WTC11 (cell line): ENCODE measurements at regions not wholly inside any gene's neighbourhood (a gene's known extent, or its start where the extent isn't known, plus 50 kb on each side); places are given as distances from the start of the nearest gene placed in this dataset.

Experiments
- ATAC-seq: fragments of 200-7000 bp; cut with Tn5 transposase; 2 replicates; pipeline ENCODE4 v1.10.0; 2021; ENCODE audit warnings: mild to moderate bottlenecking, moderate library complexity
- CTCF ChIA-PET: fragments of 300-600 bp; sonication (Branson Sonifier 250); formaldehyde crosslinking; loops from one replicate; lab custom pipeline; 2021; ENCODE audit warnings: antibody characterized with exemption; lab: Charles Lee
- POLR2A ChIA-PET: fragments of 350-600 bp; sonication (Branson Sonifier 250); formaldehyde crosslinking; loops from one replicate; lab custom pipeline; 2021; ENCODE audit warnings: antibody characterized with exemption; lab: Charles Lee
- DNase-seq: peaks from one replicate; pipeline ENCODE4 v3.0.0; 2021; ENCODE audit warnings: low spot score
- H3K27ac Mint-ChIP-seq: 2 replicates; pipeline ENCODE4 v1.8.0; 2021; ENCODE audit warnings: mixed read lengths
- H3K27me3 Mint-ChIP-seq: 2 replicates; pipeline ENCODE4 v1.8.0; 2021; ENCODE audit warnings: low read depth, mild to moderate bottlenecking, moderate library complexity, mixed read lengths
- H3K36me3 Mint-ChIP-seq: 2 replicates; pipeline ENCODE4 v1.8.0; 2021; ENCODE audit warnings: mixed read lengths
- H3K4me1 Mint-ChIP-seq: 2 replicates; pipeline ENCODE4 v1.8.0; 2022; ENCODE audit warnings: mixed read lengths
- H3K4me3 Mint-ChIP-seq: 2 replicates; pipeline ENCODE4 v1.8.0; 2021; ENCODE audit warnings: mild to moderate bottlenecking, moderate library complexity, mixed read lengths
- H3K9me3 Mint-ChIP-seq: 2 replicates; pipeline ENCODE4 v1.8.0; 2021; ENCODE audit warnings: mixed read lengths
- EMX1 ChIP-seq: fragments of 250-450 bp; sonication (Bioruptor Pico); IDR thresholded peaks from 2 replicates; pipeline ENCODE4 v1.8.0; 2021; ENCODE audit warnings: mild to moderate bottlenecking
- GRHL2 ChIP-seq: fragments of 250-450 bp; sonication (Bioruptor Pico); IDR thresholded peaks from 2 replicates; pipeline ENCODE4 v1.8.0; 2022; ENCODE audit warnings: mild to moderate bottlenecking, moderate library complexity; ENCODE audit not compliant: insufficient replicate concordance, severe bottlenecking
- JAZF1 ChIP-seq: fragments of 250-450 bp; sonication (Bioruptor Pico); IDR thresholded peaks from 2 replicates; pipeline ENCODE4 v1.9.0; 2021; ENCODE audit warnings: moderate library complexity, mild to moderate bottlenecking, inconsistent platforms
- KAT7 ChIP-seq: sonication (generic); formaldehyde crosslinking; IDR thresholded peaks from 2 replicates; pipeline ENCODE4 v1.8.1; 2023; ENCODE audit warnings: missing genetic modification reagents, mild to moderate bottlenecking, borderline replicate concordance
- NFE2L1 ChIP-seq: sonication (generic); formaldehyde crosslinking; IDR thresholded peaks from 2 replicates; pipeline ENCODE4 v1.8.1; 2023; ENCODE audit warnings: missing genetic modification reagents
- RORB ChIP-seq: fragments of 250-450 bp; sonication (Bioruptor Pico); IDR thresholded peaks from 2 replicates; pipeline ENCODE4 v1.9.0; 2021; ENCODE audit warnings: mild to moderate bottlenecking
- TEAD1 ChIP-seq: sonication (generic); formaldehyde crosslinking; IDR thresholded peaks from 2 replicates; pipeline ENCODE4 v1.8.0; 2022; ENCODE audit warnings: mild to moderate bottlenecking, missing genetic modification reagents
- ZNF138 ChIP-seq: sonication (generic); formaldehyde crosslinking; conservative IDR thresholded peaks from 2 replicates; pipeline ENCODE4 v1.8.1; 2022; ENCODE audit warnings: mild to moderate bottlenecking, moderate library complexity, missing genetic modification reagents
- ZNF232 ChIP-seq: sonication (generic); formaldehyde crosslinking; IDR thresholded peaks from 2 replicates; pipeline ENCODE4 v1.8.0; 2022; ENCODE audit warnings: mild to moderate bottlenecking, missing genetic modification reagents
- ZNF396 ChIP-seq: fragments of 250-450 bp; sonication (Bioruptor Pico); IDR thresholded peaks from 2 replicates; pipeline ENCODE4 v1.8.0; 2021; ENCODE audit warnings: mild to moderate bottlenecking, moderate library complexity, borderline replicate concordance
- TF ChIP-seq, protein P1 (sequence below): sonication (generic); formaldehyde crosslinking; IDR thresholded peaks from 2 replicates; pipeline ENCODE4 v1.8.0; 2022; ENCODE audit warnings: missing genetic modification reagents
- TF ChIP-seq, protein P2 (sequence below): sonication (generic); formaldehyde crosslinking; IDR thresholded peaks from 2 replicates; pipeline ENCODE4 v1.8.1; 2022; ENCODE audit warnings: mild to moderate bottlenecking, moderate library complexity, missing genetic modification reagents
- TF ChIP-seq, protein P3 (sequence below): sonication (generic); formaldehyde crosslinking; IDR thresholded peaks from 2 replicates; pipeline ENCODE4 v1.8.1; 2022; ENCODE audit warnings: low read depth, mild to moderate bottlenecking, moderate library complexity, missing genetic modification reagents, borderline replicate concordance
- TF ChIP-seq, protein P4 (sequence below): sonication (generic); formaldehyde crosslinking; IDR thresholded peaks from 2 replicates; pipeline ENCODE4 v1.8.0; 2023; ENCODE audit warnings: mild to moderate bottlenecking, missing genetic modification reagents
- TF ChIP-seq, protein P5 (sequence below): sonication (generic); formaldehyde crosslinking; IDR thresholded peaks from 2 replicates; pipeline ENCODE4 v1.8.0; 2023; ENCODE audit warnings: missing genetic modification reagents
- TF ChIP-seq, protein P6 (sequence below): sonication (generic); formaldehyde crosslinking; IDR thresholded peaks from 2 replicates; pipeline ENCODE4 v1.8.1; 2023; ENCODE audit warnings: mild to moderate bottlenecking, moderate library complexity, missing genetic modification reagents

DNA sequence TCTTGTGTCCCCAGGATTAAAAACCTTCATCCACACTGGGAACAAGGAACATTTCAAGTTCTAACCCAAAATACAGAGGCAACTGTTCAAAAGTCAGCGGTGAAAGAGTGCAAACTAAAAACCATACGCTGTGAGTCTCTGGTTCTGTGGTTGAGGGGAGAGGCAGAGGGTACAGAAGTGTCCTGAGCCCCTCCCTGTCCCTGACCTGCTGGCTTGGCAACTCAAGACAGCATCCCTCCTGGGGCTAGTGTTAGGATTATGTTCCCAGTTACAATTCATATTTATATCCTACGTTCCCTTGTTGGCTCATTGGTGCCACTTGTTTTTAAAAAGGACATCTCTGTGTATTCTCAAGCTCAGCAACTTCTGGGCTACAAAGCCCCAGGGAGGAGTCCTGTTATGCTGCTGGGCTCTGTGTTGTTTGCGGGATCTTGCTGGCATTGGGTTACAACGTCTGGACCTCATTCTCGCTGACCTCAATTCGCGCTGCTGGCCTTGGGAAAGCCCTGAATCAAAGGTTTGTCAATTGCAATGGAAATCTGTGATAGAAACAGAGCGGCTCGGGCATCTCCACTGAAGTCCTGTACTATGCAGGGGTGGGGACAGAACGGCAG is 420.8 kb downstream of the FUT8 start (continued):
- TF ChIP-seq, protein P1, sequence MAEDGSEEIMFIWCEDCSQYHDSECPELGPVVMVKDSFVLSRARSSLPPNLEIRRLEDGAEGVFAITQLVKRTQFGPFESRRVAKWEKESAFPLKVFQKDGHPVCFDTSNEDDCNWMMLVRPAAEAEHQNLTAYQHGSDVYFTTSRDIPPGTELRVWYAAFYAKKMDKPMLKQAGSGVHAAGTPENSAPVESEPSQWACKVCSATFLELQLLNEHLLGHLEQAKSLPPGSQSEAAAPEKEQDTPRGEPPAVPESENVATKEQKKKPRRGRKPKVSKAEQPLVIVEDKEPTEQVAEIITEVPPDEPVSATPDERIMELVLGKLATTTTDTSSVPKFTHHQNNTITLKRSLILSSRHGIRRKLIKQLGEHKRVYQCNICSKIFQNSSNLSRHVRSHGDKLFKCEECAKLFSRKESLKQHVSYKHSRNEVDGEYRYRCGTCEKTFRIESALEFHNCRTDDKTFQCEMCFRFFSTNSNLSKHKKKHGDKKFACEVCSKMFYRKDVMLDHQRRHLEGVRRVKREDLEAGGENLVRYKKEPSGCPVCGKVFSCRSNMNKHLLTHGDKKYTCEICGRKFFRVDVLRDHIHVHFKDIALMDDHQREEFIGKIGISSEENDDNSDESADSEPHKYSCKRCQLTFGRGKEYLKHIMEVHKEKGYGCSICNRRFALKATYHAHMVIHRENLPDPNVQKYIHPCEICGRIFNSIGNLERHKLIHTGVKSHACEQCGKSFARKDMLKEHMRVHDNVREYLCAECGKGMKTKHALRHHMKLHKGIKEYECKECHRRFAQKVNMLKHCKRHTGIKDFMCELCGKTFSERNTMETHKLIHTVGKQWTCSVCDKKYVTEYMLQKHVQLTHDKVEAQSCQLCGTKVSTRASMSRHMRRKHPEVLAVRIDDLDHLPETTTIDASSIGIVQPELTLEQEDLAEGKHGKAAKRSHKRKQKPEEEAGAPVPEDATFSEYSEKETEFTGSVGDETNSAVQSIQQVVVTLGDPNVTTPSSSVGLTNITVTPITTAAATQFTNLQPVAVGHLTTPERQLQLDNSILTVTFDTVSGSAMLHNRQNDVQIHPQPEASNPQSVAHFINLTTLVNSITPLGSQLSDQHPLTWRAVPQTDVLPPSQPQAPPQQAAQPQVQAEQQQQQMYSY (CRISPR knock-in tag), result no peak
- TF ChIP-seq JAZF1 (no peak), ZNF232 (CRISPR knock-in tag) (no peak), ZNF396 (CRISPR knock-in tag) (no peak), GRHL2 (CRISPR knock-in tag) (no peak), NFE2L1 (CRISPR knock-in tag) (no peak)
- TF ChIP-seq, protein P2, sequence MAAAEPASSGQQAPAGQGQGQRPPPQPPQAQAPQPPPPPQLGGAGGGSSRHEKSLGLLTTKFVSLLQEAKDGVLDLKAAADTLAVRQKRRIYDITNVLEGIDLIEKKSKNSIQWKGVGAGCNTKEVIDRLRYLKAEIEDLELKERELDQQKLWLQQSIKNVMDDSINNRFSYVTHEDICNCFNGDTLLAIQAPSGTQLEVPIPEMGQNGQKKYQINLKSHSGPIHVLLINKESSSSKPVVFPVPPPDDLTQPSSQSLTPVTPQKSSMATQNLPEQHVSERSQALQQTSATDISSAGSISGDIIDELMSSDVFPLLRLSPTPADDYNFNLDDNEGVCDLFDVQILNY, result no peak

GRCh38 chr14:65834051-65834450 is 421.5 kb downstream of the FUT8 start:
- DNase-seq, result no peak
- no peak for TF ChIP-seq TEAD1 (CRISPR knock-in tag)
- TF ChIP-seq EMX1 (CRISPR knock-in tag), result no peak
- TF ChIP-seq, protein P3, sequence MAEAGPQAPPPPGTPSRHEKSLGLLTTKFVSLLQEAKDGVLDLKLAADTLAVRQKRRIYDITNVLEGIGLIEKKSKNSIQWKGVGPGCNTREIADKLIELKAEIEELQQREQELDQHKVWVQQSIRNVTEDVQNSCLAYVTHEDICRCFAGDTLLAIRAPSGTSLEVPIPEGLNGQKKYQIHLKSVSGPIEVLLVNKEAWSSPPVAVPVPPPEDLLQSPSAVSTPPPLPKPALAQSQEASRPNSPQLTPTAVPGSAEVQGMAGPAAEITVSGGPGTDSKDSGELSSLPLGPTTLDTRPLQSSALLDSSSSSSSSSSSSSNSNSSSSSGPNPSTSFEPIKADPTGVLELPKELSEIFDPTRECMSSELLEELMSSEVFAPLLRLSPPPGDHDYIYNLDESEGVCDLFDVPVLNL (CRISPR knock-in tag), result no peak
- TF ChIP-seq KAT7 (CRISPR knock-in tag), result no peak
- TF ChIP-seq, protein P4, sequence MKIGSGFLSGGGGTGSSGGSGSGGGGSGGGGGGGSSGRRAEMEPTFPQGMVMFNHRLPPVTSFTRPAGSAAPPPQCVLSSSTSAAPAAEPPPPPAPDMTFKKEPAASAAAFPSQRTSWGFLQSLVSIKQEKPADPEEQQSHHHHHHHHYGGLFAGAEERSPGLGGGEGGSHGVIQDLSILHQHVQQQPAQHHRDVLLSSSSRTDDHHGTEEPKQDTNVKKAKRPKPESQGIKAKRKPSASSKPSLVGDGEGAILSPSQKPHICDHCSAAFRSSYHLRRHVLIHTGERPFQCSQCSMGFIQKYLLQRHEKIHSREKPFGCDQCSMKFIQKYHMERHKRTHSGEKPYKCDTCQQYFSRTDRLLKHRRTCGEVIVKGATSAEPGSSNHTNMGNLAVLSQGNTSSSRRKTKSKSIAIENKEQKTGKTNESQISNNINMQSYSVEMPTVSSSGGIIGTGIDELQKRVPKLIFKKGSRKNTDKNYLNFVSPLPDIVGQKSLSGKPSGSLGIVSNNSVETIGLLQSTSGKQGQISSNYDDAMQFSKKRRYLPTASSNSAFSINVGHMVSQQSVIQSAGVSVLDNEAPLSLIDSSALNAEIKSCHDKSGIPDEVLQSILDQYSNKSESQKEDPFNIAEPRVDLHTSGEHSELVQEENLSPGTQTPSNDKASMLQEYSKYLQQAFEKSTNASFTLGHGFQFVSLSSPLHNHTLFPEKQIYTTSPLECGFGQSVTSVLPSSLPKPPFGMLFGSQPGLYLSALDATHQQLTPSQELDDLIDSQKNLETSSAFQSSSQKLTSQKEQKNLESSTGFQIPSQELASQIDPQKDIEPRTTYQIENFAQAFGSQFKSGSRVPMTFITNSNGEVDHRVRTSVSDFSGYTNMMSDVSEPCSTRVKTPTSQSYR (CRISPR knock-in tag), result no peak
- no peak for TF ChIP-seq ZNF138
- TF ChIP-seq, protein P5, sequence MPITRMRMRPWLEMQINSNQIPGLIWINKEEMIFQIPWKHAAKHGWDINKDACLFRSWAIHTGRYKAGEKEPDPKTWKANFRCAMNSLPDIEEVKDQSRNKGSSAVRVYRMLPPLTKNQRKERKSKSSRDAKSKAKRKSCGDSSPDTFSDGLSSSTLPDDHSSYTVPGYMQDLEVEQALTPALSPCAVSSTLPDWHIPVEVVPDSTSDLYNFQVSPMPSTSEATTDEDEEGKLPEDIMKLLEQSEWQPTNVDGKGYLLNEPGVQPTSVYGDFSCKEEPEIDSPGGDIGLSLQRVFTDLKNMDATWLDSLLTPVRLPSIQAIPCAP, result no peak
- TF ChIP-seq, protein P6, sequence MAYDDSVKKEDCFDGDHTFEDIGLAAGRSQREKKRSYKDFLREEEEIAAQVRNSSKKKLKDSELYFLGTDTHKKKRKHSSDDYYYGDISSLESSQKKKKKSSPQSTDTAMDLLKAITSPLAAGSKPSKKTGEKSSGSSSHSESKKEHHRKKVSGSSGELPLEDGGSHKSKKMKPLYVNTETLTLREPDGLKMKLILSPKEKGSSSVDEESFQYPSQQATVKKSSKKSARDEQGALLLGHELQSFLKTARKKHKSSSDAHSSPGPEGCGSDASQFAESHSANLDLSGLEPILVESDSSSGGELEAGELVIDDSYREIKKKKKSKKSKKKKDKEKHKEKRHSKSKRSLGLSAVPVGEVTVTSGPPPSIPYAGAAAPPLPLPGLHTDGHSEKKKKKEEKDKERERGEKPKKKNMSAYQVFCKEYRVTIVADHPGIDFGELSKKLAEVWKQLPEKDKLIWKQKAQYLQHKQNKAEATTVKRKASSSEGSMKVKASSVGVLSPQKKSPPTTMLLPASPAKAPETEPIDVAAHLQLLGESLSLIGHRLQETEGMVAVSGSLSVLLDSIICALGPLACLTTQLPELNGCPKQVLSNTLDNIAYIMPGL (CRISPR knock-in tag), result no peak
- TF ChIP-seq RORB (CRISPR knock-in tag), result no peak
- TF ChIP-seq, all 79 proteins: peak for 0
- POLR2A ChIA-PET, result no interaction called here
- Mint-ChIP-seq H3K27me3 (no peaks in the 10 kb centered on the region), H3K36me3 (no peaks in the 10 kb centered on the region), H3K4me1 (peaks cover 44% of the 10 kb centered on the region), H3K9me3 (peaks cover 10% of the 10 kb centered on the region), H3K27ac (no peak overlapping the region), H3K4me3 (no peak overlapping the region)
- ATAC-seq, result no peak
- CTCF ChIA-PET, result interaction anchor here (1.2 to 3.2 kb wide), 4 partner anchors 9 to 422 kb away, joined by 3 to 22 read pairs (median 6); no protein-coding TSS in a partner anchor
